ENCODE measurements at regions not wholly inside any gene's neighbourhood (a gene's known extent, or its start where the extent isn't known, plus 50 kb on each side); places are given as distances from the start of the nearest gene placed in this dataset.

DNA sequence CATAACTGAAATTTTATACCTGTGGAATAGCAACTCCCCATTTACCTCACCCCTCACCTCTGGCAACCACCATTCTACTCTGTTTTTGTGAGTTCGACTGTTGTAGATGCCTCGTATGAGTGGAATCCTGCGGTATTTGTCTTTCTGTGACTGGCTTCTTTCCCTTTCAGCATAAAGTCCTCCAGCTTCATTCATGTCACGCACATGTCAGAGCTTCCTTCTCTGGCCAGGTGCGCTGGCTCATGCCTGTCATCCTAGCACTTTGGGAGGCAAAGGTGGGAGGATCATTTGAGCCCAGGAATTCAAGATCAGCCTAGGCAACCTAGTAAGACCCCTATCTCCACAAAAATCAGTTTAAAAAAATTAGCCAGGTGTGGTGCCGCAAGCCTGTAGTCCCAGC is 278.4 kb downstream of the PARN start:
- TF ChIP-seq ZNF274 (IDR thresholded peaks at IDR 0.05; ENCODE audit: low read depth, low read length) (no peak), SUZ12 (IDR thresholded peaks at IDR 0.05; ENCODE audit: extremely low read depth, insufficient read depth, insufficient read length) (no peak)

Data from NT2/D1 (cell line).